K562 (cell line): ENCODE measurements at regions not wholly inside any gene's neighbourhood (a gene's known extent, or its start where the extent isn't known, plus 50 kb on each side); places are given as distances from the start of the nearest gene placed in this dataset.

ENCODE experiments used
- FUS ChIP-seq: fragments of 200-400 bp; formaldehyde crosslinking; optimal IDR thresholded peaks from 2 replicates; pipeline ENCODE3; 2017; ENCODE audit warnings: low read depth, low read length
- GABPB2 ChIP-seq: fragments of 250-450 bp; sonication (Bioruptor Pico); conservative IDR thresholded peaks from 2 replicates; pipeline ENCODE4 v1.5.1; 2021; ENCODE audit warnings: mild to moderate bottlenecking
- TF ChIP-seq, protein P1 (sequence below): sonication (generic); formaldehyde crosslinking; IDR thresholded peaks from 2 replicates; pipeline ENCODE4 v1.8.0; 2023; ENCODE audit warnings: mild to moderate bottlenecking, missing genetic modification reagents
- TF ChIP-seq, protein P2 (sequence below): fragments of 450-650 bp; formaldehyde crosslinking; IDR thresholded peaks from 2 replicates; pipeline ENCODE4 v1.4.0; 2020; ENCODE audit warnings: mild to moderate bottlenecking, mixed read lengths
- TF ChIP-seq, protein P3 (sequence below): fragments of 200-800 bp; sonication (Bioruptor generic); IDR thresholded peaks from 2 replicates; pipeline ENCODE4 v1.6.1; 2016; ENCODE audit warnings: missing genetic modification characterization, missing compliant biosample characterization
- TF ChIP-seq, protein P4 (sequence below), 2 experiments: fragments of 450-650 bp in 1 of 2; sonication (generic) in 1 of 2; formaldehyde crosslinking; conservative IDR thresholded peaks; 2 replicates each; pipeline versions ENCODE4 v1.4.0 to v1.8.1; 2020 to 2022; ENCODE audit warnings: mild to moderate bottlenecking in 1 of 2, missing genetic modification reagents in 1 of 2

DNA sequence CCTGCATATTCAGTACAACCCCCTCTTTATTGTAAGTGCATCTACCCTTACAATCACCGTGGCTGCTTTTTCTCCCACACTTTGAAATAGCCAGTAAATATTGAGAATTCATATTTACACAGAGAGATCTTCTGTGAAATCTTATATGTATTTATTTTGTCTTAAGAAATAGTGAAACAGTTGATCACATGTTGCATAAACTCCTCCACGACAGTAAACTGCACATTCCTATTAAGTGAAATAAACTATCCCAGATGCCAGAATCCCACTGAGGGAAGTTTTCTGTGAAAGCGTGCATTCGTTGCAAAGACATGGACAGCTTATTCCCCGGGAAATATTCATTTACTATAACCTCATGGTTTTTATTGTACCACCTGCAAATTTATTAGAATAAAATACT lies 796.0 kb downstream of the ROBO2 start (continued):
- TF ChIP-seq, protein P1, sequence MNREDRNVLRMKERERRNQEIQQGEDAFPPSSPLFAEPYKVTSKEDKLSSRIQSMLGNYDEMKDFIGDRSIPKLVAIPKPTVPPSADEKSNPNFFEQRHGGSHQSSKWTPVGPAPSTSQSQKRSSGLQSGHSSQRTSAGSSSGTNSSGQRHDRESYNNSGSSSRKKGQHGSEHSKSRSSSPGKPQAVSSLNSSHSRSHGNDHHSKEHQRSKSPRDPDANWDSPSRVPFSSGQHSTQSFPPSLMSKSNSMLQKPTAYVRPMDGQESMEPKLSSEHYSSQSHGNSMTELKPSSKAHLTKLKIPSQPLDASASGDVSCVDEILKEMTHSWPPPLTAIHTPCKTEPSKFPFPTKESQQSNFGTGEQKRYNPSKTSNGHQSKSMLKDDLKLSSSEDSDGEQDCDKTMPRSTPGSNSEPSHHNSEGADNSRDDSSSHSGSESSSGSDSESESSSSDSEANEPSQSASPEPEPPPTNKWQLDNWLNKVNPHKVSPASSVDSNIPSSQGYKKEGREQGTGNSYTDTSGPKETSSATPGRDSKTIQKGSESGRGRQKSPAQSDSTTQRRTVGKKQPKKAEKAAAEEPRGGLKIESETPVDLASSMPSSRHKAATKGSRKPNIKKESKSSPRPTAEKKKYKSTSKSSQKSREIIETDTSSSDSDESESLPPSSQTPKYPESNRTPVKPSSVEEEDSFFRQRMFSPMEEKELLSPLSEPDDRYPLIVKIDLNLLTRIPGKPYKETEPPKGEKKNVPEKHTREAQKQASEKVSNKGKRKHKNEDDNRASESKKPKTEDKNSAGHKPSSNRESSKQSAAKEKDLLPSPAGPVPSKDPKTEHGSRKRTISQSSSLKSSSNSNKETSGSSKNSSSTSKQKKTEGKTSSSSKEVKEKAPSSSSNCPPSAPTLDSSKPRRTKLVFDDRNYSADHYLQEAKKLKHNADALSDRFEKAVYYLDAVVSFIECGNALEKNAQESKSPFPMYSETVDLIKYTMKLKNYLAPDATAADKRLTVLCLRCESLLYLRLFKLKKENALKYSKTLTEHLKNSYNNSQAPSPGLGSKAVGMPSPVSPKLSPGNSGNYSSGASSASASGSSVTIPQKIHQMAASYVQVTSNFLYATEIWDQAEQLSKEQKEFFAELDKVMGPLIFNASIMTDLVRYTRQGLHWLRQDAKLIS, result no peak
- TF ChIP-seq, protein P2, sequence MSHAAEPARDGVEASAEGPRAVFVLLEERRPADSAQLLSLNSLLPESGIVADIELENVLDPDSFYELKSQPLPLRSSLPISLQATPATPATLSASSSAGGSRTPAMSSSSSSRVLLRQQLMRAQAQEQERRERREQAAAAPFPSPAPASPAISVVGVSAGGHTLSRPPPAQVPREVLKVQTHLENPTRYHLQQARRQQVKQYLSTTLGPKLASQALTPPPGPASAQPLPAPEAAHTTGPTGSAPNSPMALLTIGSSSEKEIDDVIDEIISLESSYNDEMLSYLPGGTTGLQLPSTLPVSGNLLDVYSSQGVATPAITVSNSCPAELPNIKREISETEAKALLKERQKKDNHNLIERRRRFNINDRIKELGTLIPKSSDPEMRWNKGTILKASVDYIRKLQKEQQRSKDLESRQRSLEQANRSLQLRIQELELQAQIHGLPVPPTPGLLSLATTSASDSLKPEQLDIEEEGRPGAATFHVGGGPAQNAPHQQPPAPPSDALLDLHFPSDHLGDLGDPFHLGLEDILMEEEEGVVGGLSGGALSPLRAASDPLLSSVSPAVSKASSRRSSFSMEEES, result no peak
- TF ChIP-seq FUS, result no peak
- TF ChIP-seq, protein P3, sequence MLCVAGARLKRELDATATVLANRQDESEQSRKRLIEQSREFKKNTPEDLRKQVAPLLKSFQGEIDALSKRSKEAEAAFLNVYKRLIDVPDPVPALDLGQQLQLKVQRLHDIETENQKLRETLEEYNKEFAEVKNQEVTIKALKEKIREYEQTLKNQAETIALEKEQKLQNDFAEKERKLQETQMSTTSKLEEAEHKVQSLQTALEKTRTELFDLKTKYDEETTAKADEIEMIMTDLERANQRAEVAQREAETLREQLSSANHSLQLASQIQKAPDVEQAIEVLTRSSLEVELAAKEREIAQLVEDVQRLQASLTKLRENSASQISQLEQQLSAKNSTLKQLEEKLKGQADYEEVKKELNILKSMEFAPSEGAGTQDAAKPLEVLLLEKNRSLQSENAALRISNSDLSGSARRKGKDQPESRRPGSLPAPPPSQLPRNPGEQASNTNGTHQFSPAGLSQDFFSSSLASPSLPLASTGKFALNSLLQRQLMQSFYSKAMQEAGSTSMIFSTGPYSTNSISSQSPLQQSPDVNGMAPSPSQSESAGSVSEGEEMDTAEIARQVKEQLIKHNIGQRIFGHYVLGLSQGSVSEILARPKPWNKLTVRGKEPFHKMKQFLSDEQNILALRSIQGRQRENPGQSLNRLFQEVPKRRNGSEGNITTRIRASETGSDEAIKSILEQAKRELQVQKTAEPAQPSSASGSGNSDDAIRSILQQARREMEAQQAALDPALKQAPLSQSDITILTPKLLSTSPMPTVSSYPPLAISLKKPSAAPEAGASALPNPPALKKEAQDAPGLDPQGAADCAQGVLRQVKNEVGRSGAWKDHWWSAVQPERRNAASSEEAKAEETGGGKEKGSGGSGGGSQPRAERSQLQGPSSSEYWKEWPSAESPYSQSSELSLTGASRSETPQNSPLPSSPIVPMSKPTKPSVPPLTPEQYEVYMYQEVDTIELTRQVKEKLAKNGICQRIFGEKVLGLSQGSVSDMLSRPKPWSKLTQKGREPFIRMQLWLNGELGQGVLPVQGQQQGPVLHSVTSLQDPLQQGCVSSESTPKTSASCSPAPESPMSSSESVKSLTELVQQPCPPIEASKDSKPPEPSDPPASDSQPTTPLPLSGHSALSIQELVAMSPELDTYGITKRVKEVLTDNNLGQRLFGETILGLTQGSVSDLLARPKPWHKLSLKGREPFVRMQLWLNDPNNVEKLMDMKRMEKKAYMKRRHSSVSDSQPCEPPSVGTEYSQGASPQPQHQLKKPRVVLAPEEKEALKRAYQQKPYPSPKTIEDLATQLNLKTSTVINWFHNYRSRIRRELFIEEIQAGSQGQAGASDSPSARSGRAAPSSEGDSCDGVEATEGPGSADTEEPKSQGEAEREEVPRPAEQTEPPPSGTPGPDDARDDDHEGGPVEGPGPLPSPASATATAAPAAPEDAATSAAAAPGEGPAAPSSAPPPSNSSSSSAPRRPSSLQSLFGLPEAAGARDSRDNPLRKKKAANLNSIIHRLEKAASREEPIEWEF (CRISPR knock-in tag), result no peak
- TF ChIP-seq, protein P4, sequence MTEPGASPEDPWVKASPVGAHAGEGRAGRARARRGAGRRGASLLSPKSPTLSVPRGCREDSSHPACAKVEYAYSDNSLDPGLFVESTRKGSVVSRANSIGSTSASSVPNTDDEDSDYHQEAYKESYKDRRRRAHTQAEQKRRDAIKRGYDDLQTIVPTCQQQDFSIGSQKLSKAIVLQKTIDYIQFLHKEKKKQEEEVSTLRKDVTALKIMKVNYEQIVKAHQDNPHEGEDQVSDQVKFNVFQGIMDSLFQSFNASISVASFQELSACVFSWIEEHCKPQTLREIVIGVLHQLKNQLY (CRISPR knock-in tag; conservative IDR thresholded peaks at IDR 0.05), result no peak
- no peak for TF ChIP-seq GABPB2 (CRISPR knock-in tag)
